Stimulated activated naive CD4-positive, alpha-beta T cell treated with Interleukin-2 at 50 U/mL for 16 hours (primary cell): ENCODE measurements at regions not wholly inside any gene's neighbourhood (a gene's known extent, or its start where the extent isn't known, plus 50 kb on each side); places are given as distances from the start of the nearest gene placed in this dataset.
"Not testable (repeated sequence)": the region's sequence is repeated elsewhere in the genome, so short reads cannot be mapped to it uniquely, and the experiment has no call there.

Source experiments
- DNase-seq: peaks from one replicate; lab custom pipeline; 2025; lab: John Stamatoyannopoulos, UW

DNA sequence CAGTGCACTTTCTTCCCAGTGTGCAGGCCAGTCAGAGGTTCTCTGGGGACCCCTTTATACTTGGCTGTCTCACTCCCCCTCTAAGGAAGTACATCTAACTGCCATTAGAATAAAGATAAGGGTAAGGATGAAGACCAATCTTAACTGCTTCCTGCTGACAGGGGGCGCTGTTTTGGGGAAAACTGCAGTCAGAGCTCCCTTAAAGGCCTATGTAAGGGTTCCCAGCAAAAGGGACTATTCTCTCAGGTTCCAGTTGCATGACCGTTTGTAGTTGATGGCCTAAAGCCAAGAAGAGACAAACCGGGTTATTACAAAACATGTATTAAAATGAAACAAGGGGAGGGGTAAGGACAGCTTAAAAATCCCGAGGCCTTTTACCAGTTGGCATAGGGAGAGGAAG lies 115.6 kb upstream of the SPIN4 start:
- no peak for DNase-seq

GRCh38 chrX:63458981-63459380 lies 107.8 kb upstream of the SPIN4 start:
- no peak for DNase-seq

DNA sequence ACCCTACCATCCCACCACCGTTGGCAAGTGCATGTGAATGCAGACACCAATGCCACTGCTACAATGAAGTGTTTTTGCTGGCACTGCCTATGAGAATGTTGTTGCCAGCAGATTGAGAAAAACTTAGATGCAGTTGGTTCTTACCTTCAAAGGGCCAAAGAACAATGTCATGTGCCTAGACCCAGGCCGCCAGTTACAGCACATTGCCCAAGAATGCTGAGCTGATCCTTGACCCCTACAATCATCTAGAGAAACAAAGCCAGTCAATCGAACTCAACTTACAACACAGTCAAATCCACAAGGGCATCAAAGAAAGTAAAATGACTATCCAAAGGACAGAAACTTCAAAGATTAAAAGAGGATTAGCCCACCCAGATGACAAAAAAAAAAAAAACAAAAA lies 102.4 kb upstream of the SPIN4 start:
- DNase-seq: no peak

- no peak for DNase-seq
Observed at GRCh38 chrX:63441717-63442116, 90.6 kb upstream of the SPIN4 start.

DNA sequence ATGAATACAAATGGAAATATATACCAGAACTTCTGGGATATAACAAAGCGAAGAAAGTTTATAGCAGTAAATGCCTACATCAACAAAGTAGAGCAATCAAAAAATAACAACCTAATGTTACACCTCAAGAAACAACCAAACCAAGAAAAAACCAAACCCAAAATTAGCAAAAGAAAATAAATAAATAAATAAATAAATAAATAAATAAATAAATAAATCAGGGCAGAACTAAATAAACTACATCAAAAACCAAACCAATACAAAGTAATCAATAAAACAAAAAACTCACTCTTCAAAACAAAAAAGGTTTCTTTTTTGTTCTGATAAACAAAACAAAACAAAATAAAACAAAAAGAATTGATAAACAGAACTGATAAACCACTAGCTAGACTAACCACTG lies 88.4 kb upstream of the SPIN4 start:
- DNase-seq: no peak

- DNase-seq: no peak
Observed at GRCh38 chrX:63436865-63437264, 85.7 kb upstream of the SPIN4 start.

DNA sequence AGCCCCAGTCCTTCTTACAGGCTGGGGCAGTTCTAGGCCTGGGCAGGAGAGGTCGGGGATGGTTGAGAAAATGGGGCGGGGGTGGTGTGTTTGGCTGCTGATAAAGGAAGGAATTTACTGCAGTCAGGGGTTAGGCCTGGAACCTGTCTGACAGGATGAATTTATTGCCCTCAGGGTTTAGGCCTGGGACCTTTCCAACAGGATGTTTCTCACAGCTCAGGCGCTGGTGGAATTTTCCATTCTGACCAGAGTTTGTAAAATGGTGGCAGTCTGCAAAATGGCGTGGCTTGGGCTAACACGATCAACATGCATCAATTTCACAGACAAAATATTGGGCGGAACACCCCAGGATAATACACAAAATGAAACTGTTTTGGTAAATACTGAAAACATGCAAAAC lies 83.5 kb upstream of the SPIN4 start:
- no peak for DNase-seq

DNA sequence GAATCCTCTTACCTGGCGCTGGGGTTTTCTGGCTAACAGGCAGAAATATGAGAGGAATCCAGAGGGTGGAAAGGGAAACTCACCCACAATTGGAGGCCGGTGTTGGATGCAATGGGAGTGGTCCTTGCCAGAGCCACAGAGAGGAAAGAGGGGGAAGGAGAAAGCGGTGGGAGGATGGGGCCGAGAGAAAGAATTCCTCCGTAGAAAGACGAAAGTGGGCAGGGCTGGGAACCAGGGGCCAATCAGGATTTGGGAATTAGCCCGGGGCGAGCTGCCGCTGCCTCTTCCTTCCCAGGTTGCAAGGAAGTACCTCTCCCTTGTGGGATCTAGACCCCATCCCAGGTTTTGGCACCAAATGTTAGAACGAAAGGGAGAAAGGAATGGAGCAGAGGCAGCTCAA lies 83.1 kb upstream of the SPIN4 start:
- no peak for DNase-seq

DNA sequence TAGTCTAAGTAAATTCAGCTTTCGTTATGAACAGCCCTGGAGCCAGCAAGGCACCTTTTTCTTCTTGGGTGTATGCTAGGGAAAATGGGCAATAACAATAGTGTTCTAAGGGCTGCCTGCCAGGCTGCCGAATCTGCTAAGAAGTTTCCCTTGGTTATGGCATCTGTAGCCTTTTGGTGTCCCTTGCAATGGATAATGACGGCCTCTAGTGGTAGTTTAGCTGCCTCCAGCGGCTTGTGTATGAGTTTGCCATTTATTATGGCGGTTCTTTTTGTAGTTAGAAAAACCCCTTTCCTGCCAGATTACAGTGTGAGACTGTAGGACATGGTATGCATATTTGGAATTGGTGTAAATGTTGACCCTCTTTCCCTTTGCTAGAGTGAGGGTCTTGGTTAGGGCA lies 78.9 kb upstream of the SPIN4 start:
- no peak for DNase-seq

DNA sequence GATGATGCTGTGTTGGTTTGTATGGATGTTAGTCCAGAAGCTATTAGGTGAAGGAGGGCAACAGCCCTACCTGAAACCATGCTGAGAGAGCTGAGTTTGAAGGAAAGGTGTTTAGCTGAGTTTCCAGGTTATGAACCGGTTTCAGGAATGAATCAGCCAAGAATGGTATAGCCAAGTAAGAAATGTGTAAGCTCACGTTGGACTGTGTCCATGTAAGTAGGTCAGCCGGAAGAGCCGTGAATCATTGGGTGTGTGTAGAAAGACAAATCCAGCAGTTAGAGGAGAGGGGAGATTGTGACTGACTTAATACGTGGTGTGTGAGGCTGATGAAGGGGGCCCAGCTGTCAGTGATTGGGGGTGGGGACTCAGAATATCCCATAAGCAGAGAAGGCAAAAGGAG lies 77.2 kb upstream of the SPIN4 start:
- no peak for DNase-seq

GRCh38 chrX:63426519-63426918 lies 75.4 kb upstream of the SPIN4 start:
- no peak for DNase-seq

- DNase-seq: no peak
Observed at GRCh38 chrX:63424063-63424462, 72.9 kb upstream of the SPIN4 start.

- no peak for DNase-seq
Observed at GRCh38 chrX:63421411-63421810, 70.3 kb upstream of the SPIN4 start.

- no peak for DNase-seq
Observed at GRCh38 chrX:63418211-63418610, 67.1 kb upstream of the SPIN4 start.

GRCh38 chrX:63417649-63418048 lies 66.5 kb upstream of the SPIN4 start:
- DNase-seq: no peak

DNA sequence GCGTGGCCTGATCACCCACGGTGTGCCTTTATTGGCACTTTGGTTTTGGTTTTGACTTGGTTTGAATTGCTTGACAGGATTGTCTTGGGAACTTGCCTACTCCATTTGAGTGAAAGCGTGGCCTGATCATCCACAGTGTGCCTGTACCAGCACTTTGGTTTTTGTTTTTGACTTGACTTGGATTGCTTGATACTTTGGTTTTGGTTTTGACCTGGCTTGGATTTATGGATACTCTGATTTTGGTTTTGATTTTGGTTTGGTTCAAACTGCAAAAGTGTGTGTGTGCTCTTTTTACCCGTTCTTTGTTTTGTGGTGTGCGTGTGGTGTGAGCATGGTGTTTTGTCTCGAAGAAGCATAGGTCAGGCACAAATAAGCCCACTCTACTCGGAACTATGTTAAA lies 58.8 kb upstream of the SPIN4 start:
- DNase-seq: not testable (repeated sequence)

- no peak for DNase-seq
Observed at GRCh38 chrX:63408050-63408449, 56.9 kb upstream of the SPIN4 start.

- DNase-seq: no peak
Observed at GRCh38 chrX:63404332-63404731, 53.2 kb upstream of the SPIN4 start.

DNA sequence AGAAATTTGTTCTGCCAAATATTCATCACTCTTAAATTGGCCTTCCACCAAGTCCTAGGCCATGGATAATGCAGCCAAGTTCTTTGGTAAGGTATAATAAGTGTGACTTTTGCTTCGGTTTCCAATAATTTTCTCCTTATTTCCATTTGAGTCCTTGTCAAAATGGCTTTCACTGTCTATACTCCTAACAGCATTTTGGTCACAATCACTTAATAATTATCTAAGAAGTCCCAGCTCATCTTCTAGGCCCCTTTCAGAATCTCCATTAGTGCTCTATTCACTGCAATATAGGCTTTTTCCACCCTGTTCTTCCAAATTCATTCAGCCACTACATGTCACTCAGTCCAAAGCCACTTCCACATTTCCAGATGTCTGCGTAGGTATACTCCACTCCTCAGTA lies 51.0 kb upstream of the SPIN4 start:
- no peak for DNase-seq
